ENCODE measurements at regions not wholly inside any gene's neighbourhood (a gene's known extent, or its start where the extent isn't known, plus 50 kb on each side); places are given as distances from the start of the nearest gene placed in this dataset.

- DNase-seq (ENCODE audit: low read depth, low spot score): no peak
Measured at GRCh38 chr2:172204309-172204708, 101.6 kb upstream of the DLX2 start.

GRCh38 chr2:172204762-172205161 lies 102.1 kb upstream of the DLX2 start:
- no peak for DNase-seq (ENCODE audit: low read depth, low spot score)

GRCh38 chr2:172205292-172205691 lies 102.6 kb upstream of the DLX2 start:
- no peak for DNase-seq (ENCODE audit: low read depth, low spot score)

- DNase-seq (ENCODE audit: low read depth, low spot score): no peak
Measured at GRCh38 chr2:172207911-172208310, 105.2 kb upstream of the DLX2 start.

GRCh38 chr2:172208791-172209325 lies 106.2 kb upstream of the DLX2 start:
- DNase-seq (ENCODE audit: low read depth, low spot score): no peak

- no peak for DNase-seq (ENCODE audit: low read depth, low spot score)
Measured at GRCh38 chr2:172210599-172210998, 107.9 kb upstream of the DLX2 start.

- no peak for DNase-seq (ENCODE audit: low read depth, low spot score)
Measured at GRCh38 chr2:172211512-172211911, 108.8 kb upstream of the DLX2 start.

GRCh38 chr2:172213116-172213860 lies 110.6 kb upstream of the DLX2 start:
- no peak for DNase-seq (ENCODE audit: low read depth, low spot score)

- no peak for DNase-seq (ENCODE audit: low read depth, low spot score)
Measured at GRCh38 chr2:172214252-172214651, 111.6 kb upstream of the DLX2 start.

GRCh38 chr2:172215172-172215935 lies 112.7 kb upstream of the DLX2 start:
- no peak for DNase-seq (ENCODE audit: low read depth, low spot score)

- no peak for DNase-seq (ENCODE audit: low read depth, low spot score)
Measured at GRCh38 chr2:172215936-172216335, 113.2 kb upstream of the DLX2 start.

- DNase-seq (ENCODE audit: low read depth, low spot score): no peak
Measured at GRCh38 chr2:172216477-172216876, 113.8 kb upstream of the DLX2 start.

- no peak for DNase-seq (ENCODE audit: low read depth, low spot score)
Measured at GRCh38 chr2:172219201-172219600, 116.5 kb upstream of the DLX2 start.

GRCh38 chr2:172220121-172220520 lies 117.4 kb upstream of the DLX2 start:
- no peak for DNase-seq (ENCODE audit: low read depth, low spot score)

GRCh38 chr2:172223601-172224054 lies 120.9 kb upstream of the DLX2 start:
- DNase-seq (ENCODE audit: low read depth, low spot score): no peak

GRCh38 chr2:172225786-172226185 lies 123.1 kb upstream of the DLX2 start:
- DNase-seq (ENCODE audit: low read depth, low spot score): no peak

- DNase-seq (ENCODE audit: low read depth, low spot score): no peak
Measured at GRCh38 chr2:172226244-172227061, 123.8 kb upstream of the DLX2 start.

GRCh38 chr2:172227719-172228118 lies 125.0 kb upstream of the DLX2 start:
- DNase-seq (ENCODE audit: low read depth, low spot score): no peak

- DNase-seq (ENCODE audit: low read depth, low spot score): no peak
Measured at GRCh38 chr2:172228177-172228808, 125.6 kb upstream of the DLX2 start.

GRCh38 chr2:172229125-172229524 lies 126.4 kb upstream of the DLX2 start:
- no peak for DNase-seq (ENCODE audit: low read depth, low spot score)

- DNase-seq (ENCODE audit: low read depth, low spot score): no peak
Measured at GRCh38 chr2:172230332-172230888, 127.7 kb upstream of the DLX2 start.
